ENCODE measurements at regions not wholly inside any gene's neighbourhood (a gene's known extent, or its start where the extent isn't known, plus 50 kb on each side); places are given as distances from the start of the nearest gene placed in this dataset.

DNA sequence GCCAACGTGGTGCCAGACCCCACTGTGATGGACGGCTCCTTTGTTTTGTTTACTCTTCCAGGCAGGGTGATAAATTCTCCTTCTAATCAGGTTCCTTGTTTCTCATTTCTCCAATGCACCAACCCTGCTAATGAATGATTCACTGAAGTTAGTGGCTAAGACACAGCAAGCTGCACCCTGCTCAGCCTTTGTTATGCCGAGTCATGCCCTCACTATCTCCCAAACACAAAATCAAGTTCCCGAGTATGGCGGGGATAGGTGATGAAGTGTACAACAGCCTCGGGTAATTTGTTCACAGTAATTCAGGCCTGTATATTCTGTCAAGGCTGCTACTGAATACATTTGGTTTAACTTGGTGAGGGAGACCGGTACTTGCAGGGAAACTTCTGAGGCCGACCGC, 83.8 kb upstream of the HS3ST4 start:
- TF ChIP-seq, protein P1, sequence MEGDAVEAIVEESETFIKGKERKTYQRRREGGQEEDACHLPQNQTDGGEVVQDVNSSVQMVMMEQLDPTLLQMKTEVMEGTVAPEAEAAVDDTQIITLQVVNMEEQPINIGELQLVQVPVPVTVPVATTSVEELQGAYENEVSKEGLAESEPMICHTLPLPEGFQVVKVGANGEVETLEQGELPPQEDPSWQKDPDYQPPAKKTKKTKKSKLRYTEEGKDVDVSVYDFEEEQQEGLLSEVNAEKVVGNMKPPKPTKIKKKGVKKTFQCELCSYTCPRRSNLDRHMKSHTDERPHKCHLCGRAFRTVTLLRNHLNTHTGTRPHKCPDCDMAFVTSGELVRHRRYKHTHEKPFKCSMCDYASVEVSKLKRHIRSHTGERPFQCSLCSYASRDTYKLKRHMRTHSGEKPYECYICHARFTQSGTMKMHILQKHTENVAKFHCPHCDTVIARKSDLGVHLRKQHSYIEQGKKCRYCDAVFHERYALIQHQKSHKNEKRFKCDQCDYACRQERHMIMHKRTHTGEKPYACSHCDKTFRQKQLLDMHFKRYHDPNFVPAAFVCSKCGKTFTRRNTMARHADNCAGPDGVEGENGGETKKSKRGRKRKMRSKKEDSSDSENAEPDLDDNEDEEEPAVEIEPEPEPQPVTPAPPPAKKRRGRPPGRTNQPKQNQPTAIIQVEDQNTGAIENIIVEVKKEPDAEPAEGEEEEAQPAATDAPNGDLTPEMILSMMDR (IDR thresholded peaks at IDR 0.05) = no peak
- no peak for TF ChIP-seq POLR2A (IDR thresholded peaks at IDR 0.05)

Measured in right lobe of liver (tissue), 4 donors.